H1 (cell line): ENCODE measurements at regions not wholly inside any gene's neighbourhood (a gene's known extent, or its start where the extent isn't known, plus 50 kb on each side); places are given as distances from the start of the nearest gene placed in this dataset.

Experiments
- CTCF ChIA-PET: fragments of 300-600 bp; sonication (Branson Sonifier 250); formaldehyde crosslinking; loops from one replicate; lab custom pipeline; 2021; ENCODE audit not compliant: partially characterized antibody; lab: Charles Lee
- POLR2A ChIA-PET: fragments of 300-600 bp; sonication (Branson Sonifier 250); formaldehyde crosslinking; loops from one replicate; lab custom pipeline; 2021; ENCODE audit warnings: inconsistent platforms; ENCODE audit not compliant: partially characterized antibody; lab: Charles Lee
- DNase-seq, 2 experiments: peaks; one replicate each; pipeline versions ENCODE4 v3.0.0 to v3.0.0-alpha.2; 2010 to 2022; ENCODE audit warnings: low spot score in 2 of 2, low read depth in 1 of 2, mixed read lengths in 1 of 2
- FAIRE-seq: peaks from 2 replicates; lab custom pipeline; 2011; peaks lifted over from hg19 to GRCh38; lab: Jason Lieb, UNC
- H2AFZ ChIP-seq: 2 replicates; pipeline ENCODE4 v1.8.1; 2012; ENCODE audit warnings: low read length, inconsistent platforms
- H2AK5ac ChIP-seq: 2 replicates; pipeline ENCODE4 v1.6.1; 2013; ENCODE audit warnings: low read depth, low read length
- H2BK120ac ChIP-seq: replicated peaks from 2 replicates; pipeline ENCODE3; 2013; ENCODE audit warnings: low read depth, low read length, inconsistent platforms
- H2BK12ac ChIP-seq: 2 replicates; pipeline ENCODE4 v1.6.1; 2013; ENCODE audit warnings: low read depth, low read length
- H2BK15ac ChIP-seq: 2 replicates; pipeline ENCODE4 v1.6.1; 2013; ENCODE audit warnings: low read length
- H2BK20ac ChIP-seq: 2 replicates; pipeline ENCODE4 v1.6.1; 2013; ENCODE audit warnings: low read length
- H2BK5ac ChIP-seq: 2 replicates; pipeline ENCODE4 v1.6.1; 2013; ENCODE audit warnings: low read depth, low read length
- H3K14ac ChIP-seq: 2 replicates; pipeline ENCODE4 v1.6.1; 2013; ENCODE audit warnings: inconsistent platforms; ENCODE audit not compliant: insufficient read length
- H3K18ac ChIP-seq: 2 replicates; pipeline ENCODE4 v1.6.1; 2013; ENCODE audit warnings: low read length; ENCODE audit errors: extremely low read depth
- H3K23ac ChIP-seq: 2 replicates; pipeline ENCODE4 v1.6.1; 2013; ENCODE audit warnings: inconsistent platforms; ENCODE audit not compliant: insufficient read length
- H3K23me2 ChIP-seq: 2 replicates; pipeline ENCODE4 v1.6.1; 2013; ENCODE audit warnings: low read depth, low read length
- H3K27ac ChIP-seq: 2 replicates; pipeline ENCODE4 v1.6.1; 2011; ENCODE audit warnings: low read depth, low read length, inconsistent platforms
- H3K27me3 ChIP-seq, 4 experiments: replicated peaks in 1 of 4; 1 replicate in 1 of 4; 2 replicates in 3 of 4; pipeline versions ENCODE4 v1.6.1 to v1.8.1; 2011 to 2013; ENCODE audit warnings: low read length in 3 of 4, mild to moderate bottlenecking in 3 of 4, inconsistent platforms in 2 of 4, mixed read lengths in 2 of 4, moderate library complexity in 1 of 4; ENCODE audit not compliant: control insufficient read depth in 3 of 4, insufficient read depth in 3 of 4; ENCODE audit errors: extremely low read depth in 1 of 4
- H3K36me3 ChIP-seq, 4 experiments: 2 replicates each; pipeline versions ENCODE4 v1.6.1 to v1.8.1; 2011 to 2013; ENCODE audit warnings: mild to moderate bottlenecking in 4 of 4, low read length in 3 of 4, moderate library complexity in 2 of 4, control low read depth in 1 of 4, inconsistent platforms in 1 of 4; ENCODE audit not compliant: insufficient read depth in 4 of 4, control insufficient read depth in 2 of 4
- H3K4ac ChIP-seq: replicated peaks from 2 replicates; pipeline ENCODE3; 2013; ENCODE audit warnings: low read length, low read depth, mixed read lengths, inconsistent platforms; ENCODE audit not compliant: insufficient read length
- H3K4me1 ChIP-seq, 4 experiments: replicated peaks in 1 of 4; 1 replicate in 1 of 4; 2 replicates in 3 of 4; pipeline versions ENCODE4 v1.6.1 to v1.8.1; 2011 to 2013; ENCODE audit warnings: low read length in 3 of 4, inconsistent platforms in 2 of 4, mixed read lengths in 1 of 4; ENCODE audit not compliant: insufficient read depth in 4 of 4, control insufficient read depth in 3 of 4
- H3K4me2 ChIP-seq, 2 experiments: 2 replicates each; pipeline versions ENCODE4 v1.6.1 to v1.8.1; 2011 to 2013; ENCODE audit warnings: low read depth in 2 of 2, low read length in 2 of 2, control low read depth in 1 of 2, inconsistent platforms in 1 of 2, mild to moderate bottlenecking in 1 of 2; ENCODE audit not compliant: insufficient read depth in 1 of 2
- H3K4me3 ChIP-seq, 4 experiments: fragments of 200-600, 300-600 bp in 1 of 4; sonication (generic), shearing (Covaris generic), sonication (Bioruptor Twin) in 1 of 4; 2 replicates each; pipeline versions ENCODE4 v1.5.1 to v1.8.1; 2011 to 2016; ENCODE audit warnings: low read length in 4 of 4, low read depth in 3 of 4, control low read depth in 2 of 4, inconsistent platforms in 2 of 4, mild to moderate bottlenecking in 2 of 4, mixed read lengths in 1 of 4, moderate library complexity in 1 of 4; ENCODE audit not compliant: insufficient read depth in 2 of 4; ENCODE audit errors: extremely low read depth in 1 of 4
- H3K56ac ChIP-seq: replicated peaks from 2 replicates; pipeline ENCODE3; 2013; ENCODE audit warnings: low read depth, mild to moderate bottlenecking, mixed read lengths, low read length, inconsistent platforms; ENCODE audit not compliant: insufficient read length
- H3K79me1 ChIP-seq: 2 replicates; pipeline ENCODE4 v1.6.1; 2013; ENCODE audit warnings: low read depth, low read length, control low read depth
- H3K79me2 ChIP-seq, 2 experiments: 2 replicates each; pipeline versions ENCODE4 v1.6.1 to v1.8.1; 2012 to 2013; ENCODE audit warnings: low read length in 2 of 2, mild to moderate bottlenecking in 2 of 2, inconsistent platforms in 1 of 2; ENCODE audit not compliant: insufficient read depth in 2 of 2, control insufficient read depth in 1 of 2
- H3K9ac ChIP-seq, 4 experiments: replicated peaks in 1 of 4; 1 replicate in 1 of 4; 2 replicates in 3 of 4; pipeline versions ENCODE4 v1.6.1 to v1.8.1; 2011 to 2013; ENCODE audit warnings: low read depth in 3 of 4, low read length in 3 of 4, control low read depth in 2 of 4, mild to moderate bottlenecking in 2 of 4, moderate library complexity in 2 of 4, inconsistent platforms in 1 of 4; ENCODE audit errors: extremely low read depth in 1 of 4
- H3K9me3 ChIP-seq, 2 experiments: 2 replicates each; pipeline versions ENCODE4 v1.6.1 to v1.8.1; 2012 to 2013; ENCODE audit warnings: mild to moderate bottlenecking in 2 of 2, moderate library complexity in 2 of 2, control low read depth in 1 of 2, inconsistent platforms in 1 of 2, low read depth in 1 of 2, low read length in 1 of 2, mixed read lengths in 1 of 2; ENCODE audit not compliant: insufficient read depth in 2 of 2
- H4K20me1 ChIP-seq, 2 experiments: replicated peaks in 1 of 2; 2 replicates each; pipeline versions ENCODE3 to v1.8.1; 2011 to 2013; ENCODE audit warnings: inconsistent platforms in 2 of 2, low read length in 2 of 2, mild to moderate bottlenecking in 1 of 2; ENCODE audit not compliant: insufficient read depth in 2 of 2, control insufficient read depth in 1 of 2
- H4K5ac ChIP-seq: 2 replicates; pipeline ENCODE4 v1.6.1; 2013; ENCODE audit warnings: low read length, low read depth, mixed read lengths, inconsistent platforms; ENCODE audit not compliant: insufficient read length
- H4K8ac ChIP-seq: 2 replicates; pipeline ENCODE4 v1.8.0; 2013; ENCODE audit warnings: mild to moderate bottlenecking, moderate library complexity, low read length, inconsistent platforms; ENCODE audit not compliant: insufficient read depth; ENCODE audit errors: extremely low read depth
- H4K91ac ChIP-seq: replicated peaks from 2 replicates; pipeline ENCODE3; 2013; ENCODE audit warnings: low read length, mixed read lengths, inconsistent platforms; ENCODE audit not compliant: insufficient read length
- ATF3 ChIP-seq: IDR thresholded peaks from 2 replicates; pipeline ENCODE4 v1.6.1; 2011; ENCODE audit warnings: low read depth, mild to moderate bottlenecking, low read length; ENCODE audit not compliant: insufficient read depth
- MAFK ChIP-seq: IDR thresholded peaks from 2 replicates; pipeline ENCODE4 v1.6.1; 2012; ENCODE audit warnings: low read depth, mild to moderate bottlenecking, improper control_type of control experiment, low read length
- WGBS, 2 experiments: shearing (Covaris generic) in 1 of 2; methylation state at CpG; one replicate each; pipeline versions ENCODE4 v1.1.6 to v1.1.7; 2013 to 2015; ENCODE audit warnings: low lambda C conversion rate in 2 of 2, mixed read lengths in 2 of 2, inconsistent platforms in 1 of 2, low coverage in 1 of 2, missing lambda C conversion rate in 1 of 2; ENCODE audit not compliant: insufficient replicate concordance in 2 of 2, insufficient coverage in 1 of 2, insufficient read length in 1 of 2; ENCODE audit errors: extremely low coverage in 1 of 2, missing lambda C conversion rate in 1 of 2; 5-methylcytosine and 5-hydroxymethylcytosine counted together

DNA sequence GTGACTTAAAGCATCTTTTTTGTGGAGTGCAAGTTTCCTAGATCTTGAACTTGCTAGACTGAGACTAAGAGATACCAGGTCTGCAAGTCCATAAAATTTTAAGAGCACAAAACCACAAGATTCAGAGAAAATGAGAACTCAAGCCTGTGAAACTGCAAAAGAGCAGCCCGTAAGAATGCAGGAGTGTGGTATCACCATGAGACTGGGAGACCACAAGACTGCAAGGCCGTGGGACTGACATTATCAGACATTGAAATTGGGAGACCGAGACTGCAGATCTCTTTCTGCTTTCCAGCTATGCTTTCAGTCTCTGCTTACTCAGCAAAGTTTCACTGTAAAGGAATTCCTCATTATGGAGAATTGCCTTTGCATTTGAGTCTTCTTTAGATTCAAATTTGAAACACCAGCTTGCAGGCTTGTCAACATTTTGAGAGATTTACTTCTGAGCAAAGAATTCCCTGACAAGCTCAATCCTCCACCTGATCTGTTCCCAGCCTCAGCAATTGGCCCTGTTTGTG, 621.2 kb downstream of the KCNA4 start:
- CTCF ChIA-PET, result no interaction called here

More for the DNA sequence above, 621.2 kb downstream of the KCNA4 start:
- no peaks in the 10 kb centered on the region for H3K9me3 ChIP-seq
- no peak overlapping the region for H3K18ac ChIP-seq
- TF ChIP-seq MAFK (peak; percentile 48; the same call in 1 of the 2 replicates), ATF3 (no peak)
- TF ChIP-seq, all 59 proteins: peak for 1
- H3K9ac ChIP-seq, result no peak overlapping the region
- no peaks in the 10 kb centered on the region for H3K79me1 ChIP-seq
- no peaks in the 10 kb centered on the region for H4K20me1 ChIP-seq
- H3K23me2 ChIP-seq, result no peaks in the 10 kb centered on the region
- FAIRE-seq, result no peak
- no peak overlapping the region for H4K91ac ChIP-seq
- no peak overlapping the region for H2AK5ac ChIP-seq
- no peak overlapping the region for H3K23ac ChIP-seq
- no peak overlapping the region for H2BK15ac ChIP-seq
- no peaks in the 10 kb centered on the region for H3K4me1 ChIP-seq
- H3K36me3 ChIP-seq, result no peaks in the 10 kb centered on the region
- WGBS, 2 experiments, result 85% methylated on average over 3 of the region's 3 CpGs; no CpG with 5 or more reads in 1 of the 2 experiments
- no peak overlapping the region for H3K4me2 ChIP-seq
- no peak overlapping the region for H3K56ac ChIP-seq
- no peak for DNase-seq
- H2BK120ac ChIP-seq, result no peak overlapping the region
- H4K5ac ChIP-seq, result no peak overlapping the region
- H2AFZ ChIP-seq, result 0 out of 2 replicates have a peak overlapping the region, but pooled peaks have one; percentile 35
- no peak overlapping the region for H2BK5ac ChIP-seq
- no peak overlapping the region for H4K8ac ChIP-seq
- no peaks in the 10 kb centered on the region for H3K79me2 ChIP-seq
- H3K4me3 ChIP-seq, result no peak overlapping the region
- H2BK20ac ChIP-seq, result no peak overlapping the region
- H2BK12ac ChIP-seq, result no peak overlapping the region
- no peaks in the 10 kb centered on the region; a peak in 1 of 7 replicates for H3K27me3 ChIP-seq
- POLR2A ChIA-PET, result no interaction called here
- H3K14ac ChIP-seq, result no peak overlapping the region
- H3K27ac ChIP-seq, result no peak overlapping the region
- H3K4ac ChIP-seq, result no peak overlapping the region
